Fibroblast of lung (primary cell): ENCODE measurements at regions not wholly inside any gene's neighbourhood (a gene's known extent, or its start where the extent isn't known, plus 50 kb on each side); places are given as distances from the start of the nearest gene placed in this dataset.

Experiments used
- DNase-seq, 2 donors: peaks; one replicate each; pipeline versions ENCODE4 v3.0.0 to v3.0.0-alpha.2; 2010; ENCODE audit warnings: low read depth in 2 of 2
- H2AFZ ChIP-seq: 2 replicates; pipeline ENCODE4 v1.5.1; 2012; ENCODE audit warnings: low read length, control low read depth, inconsistent platforms
- H3K27ac ChIP-seq: 2 replicates; pipeline ENCODE4 v1.5.1; 2011; ENCODE audit warnings: low read length, control low read depth; ENCODE audit not compliant: insufficient read depth
- H3K27me3 ChIP-seq: 2 replicates; pipeline ENCODE4 v1.5.1; 2011; ENCODE audit warnings: mild to moderate bottlenecking, low read length; ENCODE audit not compliant: control insufficient read depth, insufficient read depth
- H3K36me3 ChIP-seq: 2 replicates; pipeline ENCODE4 v1.5.1; 2011; ENCODE audit warnings: low read length; ENCODE audit not compliant: control insufficient read depth, insufficient read depth
- H3K4me1 ChIP-seq: 2 replicates; pipeline ENCODE4 v1.5.1; 2011; ENCODE audit warnings: low read length; ENCODE audit not compliant: control insufficient read depth, insufficient read depth; ENCODE audit errors: extremely low read depth
- H3K4me2 ChIP-seq: 2 replicates; pipeline ENCODE4 v1.5.1; 2011; ENCODE audit warnings: low read length, control low read depth; ENCODE audit not compliant: insufficient read depth; ENCODE audit errors: extremely low read depth
- H3K4me3 ChIP-seq, 4 experiments: fragments of 200-600 bp in 1 of 4; sonication (generic) in 1 of 4; replicated peaks in 1 of 4; 2 replicates each; pipeline ENCODE4 v1.5.1; 2011 to 2016; ENCODE audit warnings: low read length in 4 of 4, low read depth in 3 of 4, mild to moderate bottlenecking in 3 of 4, control low read depth in 2 of 4, inconsistent platforms in 1 of 4, mixed read lengths in 1 of 4; ENCODE audit not compliant: insufficient read depth in 1 of 4; ENCODE audit errors: control extremely low read depth in 1 of 4
- H3K79me2 ChIP-seq: 2 replicates; pipeline ENCODE4 v1.5.1; 2012; ENCODE audit warnings: mild to moderate bottlenecking, low read length, inconsistent platforms; ENCODE audit not compliant: control insufficient read depth, insufficient read depth
- H3K9ac ChIP-seq: 2 replicates; pipeline ENCODE4 v1.5.1; 2011; ENCODE audit warnings: mild to moderate bottlenecking, low read length, control low read depth; ENCODE audit not compliant: insufficient read depth
- H3K9me3 ChIP-seq: 2 replicates; pipeline ENCODE4 v1.5.1; 2012; ENCODE audit warnings: low read depth, low read length; ENCODE audit not compliant: control insufficient read depth, insufficient read depth
- H4K20me1 ChIP-seq: 2 replicates; pipeline ENCODE4 v1.5.1; 2011; ENCODE audit warnings: low read length; ENCODE audit not compliant: control insufficient read depth, insufficient read depth; ENCODE audit errors: extremely low read depth
- CTCF ChIP-seq, 2 donors: IDR thresholded peaks in 1 of 2; conservative IDR thresholded peaks in 1 of 2; 1 replicate in 1 of 2; 2 replicates in 1 of 2; pipeline ENCODE4 v1.5.1; 2011 to 2012; ENCODE audit warnings: low read length in 2 of 2, control low read depth in 1 of 2, inconsistent platforms in 1 of 2, low read depth in 1 of 2, mild to moderate bottlenecking in 1 of 2
- EZH2 ChIP-seq: IDR thresholded peaks from 2 replicates; pipeline ENCODE4 v1.5.1; 2012; ENCODE audit warnings: low read length, control low read depth, mild to moderate bottlenecking; ENCODE audit errors: missing control alignments

- H3K27me3 ChIP-seq = no peaks in the 10 kb centered on the region
- H2AFZ ChIP-seq = no peak overlapping the region
- H3K9ac ChIP-seq = no peak overlapping the region
- H3K4me2 ChIP-seq = no peak overlapping the region
- H3K4me3 ChIP-seq = no peak overlapping the region
- no peak for TF ChIP-seq CTCF (conservative IDR thresholded peaks at IDR 0.05 in 1 of 2, IDR thresholded peaks at IDR 0.05 in 1 of 2; ENCODE audit: low read depth in 1 of 2, low read length in 2 of 2)
- TF ChIP-seq EZH2 = no peak
- DNase-seq = no peak
- no peaks in the 10 kb centered on the region for H4K20me1 ChIP-seq
- no peak overlapping the region for H3K27ac ChIP-seq
- no peaks in the 10 kb centered on the region for H3K4me1 ChIP-seq
- no peaks in the 10 kb centered on the region for H3K79me2 ChIP-seq
- no peaks in the 10 kb centered on the region for H3K36me3 ChIP-seq
- H3K9me3 ChIP-seq = no peaks in the 10 kb centered on the region
These were observed 229.5 kb downstream of the UQCRFS1 start for GRCh38 chr19:28983430-28983829.

GRCh38 chr19:28981994-28982393, 231.0 kb downstream of the UQCRFS1 start:
- Histone ChIP-seq H3K27ac (no peak overlapping the region), H3K9ac (no peak overlapping the region), H3K79me2 (no peaks in the 10 kb centered on the region), H3K36me3 (no peaks in the 10 kb centered on the region), H3K4me2 (no peak overlapping the region), H2AFZ (no peak overlapping the region), H3K4me1 (no peaks in the 10 kb centered on the region), H4K20me1 (no peaks in the 10 kb centered on the region), H3K27me3 (no peaks in the 10 kb centered on the region), H3K4me3 (no peak overlapping the region), H3K9me3 (no peaks in the 10 kb centered on the region)
- TF ChIP-seq CTCF (conservative IDR thresholded peaks at IDR 0.05 in 1 of 2, IDR thresholded peaks at IDR 0.05 in 1 of 2; ENCODE audit: low read depth in 1 of 2, low read length in 2 of 2) (no peak), EZH2 (no peak)
- no peak for DNase-seq

GRCh38 chr19:28981518-28981917, 231.4 kb downstream of the UQCRFS1 start:
- Histone ChIP-seq H3K27me3 (no peaks in the 10 kb centered on the region), H3K27ac (no peak overlapping the region), H3K79me2 (no peaks in the 10 kb centered on the region), H3K36me3 (no peaks in the 10 kb centered on the region), H3K9me3 (no peaks in the 10 kb centered on the region), H3K4me2 (no peak overlapping the region), H3K9ac (no peak overlapping the region), H3K4me3 (no peak overlapping the region), H2AFZ (no peak overlapping the region), H4K20me1 (no peaks in the 10 kb centered on the region), H3K4me1 (no peaks in the 10 kb centered on the region)
- no peak for TF ChIP-seq CTCF (conservative IDR thresholded peaks at IDR 0.05 in 1 of 2, IDR thresholded peaks at IDR 0.05 in 1 of 2; ENCODE audit: low read depth in 1 of 2, low read length in 2 of 2)
- no peak for TF ChIP-seq EZH2
- no peak for DNase-seq
